GM12892 (cell line): ENCODE measurements at regions not wholly inside any gene's neighbourhood (a gene's known extent, or its start where the extent isn't known, plus 50 kb on each side); places are given as distances from the start of the nearest gene placed in this dataset.
"Not testable (repeated sequence)": the region's sequence is repeated elsewhere in the genome, so short reads cannot be mapped to it uniquely, and the experiment has no call there.

Experiments
- DNase-seq: peaks from one replicate; pipeline ENCODE4 v3.0.0; 2011; ENCODE audit not compliant: insufficient read length
- FAIRE-seq: peaks from 2 replicates; lab custom pipeline; 2011; peaks lifted over from hg19 to GRCh38; lab: Jason Lieb, UNC
- POLR2A ChIP-seq: IDR thresholded peaks from 2 replicates; pipeline ENCODE4 v1.6.1; 2011; ENCODE audit warnings: low read depth, low read length, control low read depth
- POLR2AphosphoS5 ChIP-seq: IDR thresholded peaks from 2 replicates; pipeline ENCODE4 v1.6.1; 2011; ENCODE audit warnings: low read depth, low read length, control low read depth
- TAF1 ChIP-seq: IDR thresholded peaks from 2 replicates; pipeline ENCODE4 v1.6.1; 2011; ENCODE audit warnings: low read depth, mild to moderate bottlenecking, control low read depth, low read length, borderline replicate concordance

DNA sequence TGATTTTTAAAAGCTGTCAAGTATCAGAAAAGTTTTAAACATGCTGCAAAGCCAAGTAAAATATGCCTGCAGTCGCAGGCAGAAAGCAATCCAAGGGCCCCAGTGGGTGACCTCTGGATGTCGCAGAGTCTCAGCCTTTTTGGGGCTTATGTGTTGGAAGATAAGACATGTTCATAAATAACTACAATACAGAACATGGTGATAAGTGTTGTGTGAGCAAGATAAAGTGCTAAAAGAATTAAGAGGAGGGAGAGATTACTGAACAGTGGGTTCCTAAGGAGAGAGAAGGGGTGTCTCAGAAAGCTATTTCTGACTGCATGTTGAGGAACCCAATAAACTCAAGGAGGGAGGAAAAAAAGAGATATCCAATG is 78.9 kb upstream of the ADRB2 start:
- no peak for FAIRE-seq
- no peak for DNase-seq

DNA sequence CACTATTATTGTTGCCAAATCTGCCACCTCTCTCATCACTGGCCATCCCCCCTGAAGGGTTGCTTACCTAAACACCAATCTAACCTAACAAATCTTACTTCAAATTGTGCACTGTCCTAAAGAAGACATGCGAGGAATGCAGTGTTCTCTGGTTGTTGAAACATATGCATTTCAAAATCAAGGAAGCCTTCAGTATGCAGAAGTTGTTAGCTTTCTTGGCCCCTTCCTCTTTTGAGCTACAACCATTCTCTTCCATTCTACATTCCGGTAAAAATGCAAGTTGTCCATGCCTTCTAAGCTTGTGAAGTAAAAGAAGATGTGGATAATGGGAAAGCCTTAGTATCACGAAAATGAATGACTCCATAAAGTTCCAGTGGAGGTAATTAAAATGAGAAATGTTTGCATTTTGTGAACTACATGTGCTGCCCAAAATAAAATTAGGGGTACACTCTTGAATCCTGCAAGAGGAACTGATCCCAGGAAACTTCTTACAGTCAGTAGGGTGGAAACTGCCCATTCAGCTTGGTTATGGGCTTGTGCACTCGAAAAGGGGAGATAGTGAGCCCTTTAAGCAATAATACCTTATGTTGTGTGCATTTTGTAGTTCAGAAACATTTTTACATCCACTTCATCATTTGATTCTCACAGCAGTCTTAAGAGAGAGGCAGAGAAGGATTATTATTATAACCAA is 77.6 kb upstream of the ADRB2 start:
- FAIRE-seq (no peak), DNase-seq (no peak)
- TF ChIP-seq POLR2A (no peak), POLR2AphosphoS5 (no peak), TAF1 (no peak)

More for the DNA sequence above, 78.9 kb upstream of the ADRB2 start:
- TF ChIP-seq TAF1: no peak
- TF ChIP-seq POLR2A: no peak
- no peak for TF ChIP-seq POLR2AphosphoS5

DNA sequence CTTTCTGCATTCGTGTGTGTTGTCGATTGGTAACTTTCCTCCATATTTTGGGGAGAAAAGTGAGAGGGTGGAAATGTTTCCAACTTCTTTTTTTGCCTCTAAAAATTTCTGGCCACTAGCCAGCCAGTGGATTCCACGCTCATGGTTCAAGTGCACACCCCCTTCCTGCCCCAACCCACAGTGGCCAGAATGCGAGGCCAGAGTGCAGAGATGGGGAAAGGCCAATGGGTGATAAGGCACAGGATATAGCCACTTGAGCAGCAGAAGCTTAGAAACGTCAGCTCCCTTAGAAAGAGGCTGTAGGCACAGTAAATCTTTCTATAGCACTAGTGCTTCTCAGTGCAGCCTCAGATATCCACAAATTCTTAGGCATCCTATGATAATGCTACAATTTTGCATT is 75.8 kb upstream of the ADRB2 start:
- no peak for FAIRE-seq

DNA sequence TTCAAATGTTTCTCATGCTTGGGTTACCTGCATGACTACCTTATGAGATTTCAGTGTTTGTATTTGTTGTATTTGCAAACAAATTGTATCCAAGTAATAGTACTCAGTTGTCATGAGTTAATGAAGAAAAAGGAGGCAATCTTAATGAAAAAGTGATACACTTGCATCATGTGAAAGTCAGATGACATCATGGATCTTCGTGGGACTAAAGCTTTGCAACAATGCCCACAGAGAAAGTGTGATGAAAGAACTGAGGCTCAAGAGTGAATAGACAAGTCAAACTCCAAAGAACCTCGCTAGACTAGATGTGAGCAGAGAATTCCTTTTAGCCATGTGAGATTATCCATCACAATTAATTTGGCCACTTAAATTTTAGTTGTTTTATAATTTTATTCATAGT is 75.4 kb upstream of the ADRB2 start:
- FAIRE-seq (no peak), DNase-seq (no peak)
- no peak for TF ChIP-seq POLR2A
- no peak for TF ChIP-seq POLR2AphosphoS5
- TF ChIP-seq TAF1: no peak

More for the DNA sequence above, 75.8 kb upstream of the ADRB2 start:
- no peak for DNase-seq
- TF ChIP-seq POLR2A: no peak
- no peak for TF ChIP-seq TAF1
- no peak for TF ChIP-seq POLR2AphosphoS5

DNA sequence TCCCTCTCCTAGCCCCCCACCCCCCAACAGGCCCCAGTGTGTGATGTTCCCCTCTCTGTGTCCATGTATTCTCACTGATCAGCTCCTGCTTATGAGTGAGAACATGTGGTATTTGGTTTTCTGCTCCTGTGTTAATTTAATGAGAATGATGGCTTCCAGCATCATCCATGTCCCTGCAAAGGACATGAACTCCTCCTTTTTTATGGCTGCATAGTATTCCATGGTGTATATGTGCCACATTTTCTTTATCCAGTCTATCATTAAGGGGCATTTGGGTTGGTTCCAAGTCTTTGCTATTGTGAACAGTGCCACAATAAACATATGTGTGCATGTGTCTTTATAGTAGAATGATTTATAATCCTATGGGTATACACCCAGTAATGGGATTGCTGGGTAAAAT is 74.0 kb upstream of the ADRB2 start:
- not testable (repeated sequence) for FAIRE-seq

DNA sequence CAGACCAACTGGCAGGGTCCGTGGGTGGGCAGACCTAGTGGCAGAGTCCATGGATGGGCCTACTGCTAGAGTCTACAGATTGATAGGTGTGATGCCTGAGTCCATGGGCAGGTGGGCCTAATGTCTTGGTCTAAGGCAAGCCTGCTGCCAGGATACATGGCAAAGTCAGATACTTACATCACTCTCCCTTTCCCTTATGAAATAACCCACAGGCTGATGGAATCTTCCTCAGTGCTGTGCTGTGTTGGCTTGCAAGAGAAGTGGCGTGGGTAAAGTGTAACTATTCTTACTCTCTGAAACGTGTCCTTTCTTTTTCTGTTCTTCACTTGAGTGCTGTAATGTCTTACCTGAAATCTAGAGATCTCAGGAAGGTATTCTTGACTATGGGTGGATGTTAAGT is 67.3 kb upstream of the ADRB2 start:
- FAIRE-seq: no peak

More for the DNA sequence above, 74.0 kb upstream of the ADRB2 start:
- DNase-seq: not testable (repeated sequence)

DNA sequence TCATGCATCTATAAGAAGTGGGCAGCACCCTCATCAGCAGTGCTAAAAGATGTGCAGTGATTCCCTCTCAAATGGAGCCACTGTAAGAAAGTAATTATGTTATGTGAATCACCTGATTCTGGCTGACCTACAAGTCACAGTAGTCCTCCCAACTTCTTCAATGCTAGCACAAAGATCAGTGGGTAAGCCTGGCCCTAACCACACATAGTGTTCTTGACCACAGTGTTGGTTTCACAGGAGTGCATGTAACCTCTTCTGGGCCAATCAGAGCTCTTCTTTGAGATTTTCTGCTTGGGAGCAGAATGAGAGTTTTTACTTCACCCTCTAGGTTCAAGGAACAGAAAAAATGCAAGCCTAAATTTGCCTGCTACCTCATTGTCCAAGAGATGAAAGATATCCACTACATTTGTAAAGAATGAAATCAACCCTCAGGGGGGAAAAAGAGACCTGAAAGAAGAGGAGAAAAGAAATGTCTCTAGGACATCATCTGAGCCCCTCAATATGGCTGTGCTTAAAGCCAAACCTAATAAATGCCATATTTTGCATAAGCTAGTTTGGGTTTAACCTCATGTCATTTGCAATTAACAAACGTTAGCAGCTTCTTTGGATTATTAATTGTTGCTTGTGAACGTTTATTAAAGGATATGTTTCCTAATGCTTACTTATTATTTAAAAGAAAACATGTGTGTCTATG is 65.3 kb upstream of the ADRB2 start:
- DNase-seq (peak; percentile 2), FAIRE-seq (peak; percentile 36)
- no peak for TF ChIP-seq POLR2AphosphoS5
- TF ChIP-seq POLR2A: no peak
- TF ChIP-seq TAF1: no peak

More for the DNA sequence above, 67.3 kb upstream of the ADRB2 start:
- TF ChIP-seq POLR2A (no peak), TAF1 (no peak), POLR2AphosphoS5 (no peak)
- DNase-seq: no peak

DNA sequence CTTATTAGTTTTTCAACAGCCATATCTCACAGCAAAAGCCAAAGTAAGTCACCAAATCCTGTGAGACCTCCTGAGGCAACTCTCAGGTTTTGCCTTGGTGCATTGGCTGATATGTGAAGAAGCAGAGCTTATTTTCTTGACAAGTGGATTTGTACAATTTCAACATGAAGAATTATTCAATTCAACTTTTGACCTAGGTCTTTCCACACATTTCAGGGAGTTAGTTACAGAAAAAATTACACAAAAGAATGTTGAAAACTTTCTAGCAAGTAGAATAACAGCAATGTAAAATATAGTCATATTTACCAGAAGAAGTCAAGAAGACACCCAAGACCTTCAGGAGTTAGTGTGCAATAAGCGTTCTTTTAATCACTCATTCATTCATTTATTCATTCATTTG is 62.4 kb upstream of the ADRB2 start:
- TF ChIP-seq TAF1 (no peak), POLR2AphosphoS5 (no peak), POLR2A (no peak)
- FAIRE-seq: no peak
- no peak for DNase-seq

DNA sequence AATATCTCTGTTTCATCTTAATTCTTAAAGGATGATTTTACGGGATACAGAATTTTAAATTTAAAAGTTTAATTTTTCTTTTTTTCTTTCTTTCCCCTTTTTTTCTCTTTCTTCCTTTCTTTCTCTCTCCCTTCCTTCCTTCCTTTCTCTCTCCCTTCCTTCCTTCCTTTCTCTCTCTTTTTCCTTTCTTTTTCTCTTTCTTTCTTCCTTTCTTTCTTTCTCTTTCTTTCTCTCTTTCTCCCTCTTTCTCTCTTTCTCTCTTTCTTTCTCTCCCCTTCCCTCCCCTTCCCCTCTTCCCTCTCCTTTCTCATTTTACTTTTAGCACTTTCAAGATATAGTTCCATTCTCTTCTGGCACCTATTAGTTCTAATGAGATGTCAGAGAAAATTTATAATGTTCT is 61.4 kb upstream of the ADRB2 start:
- DNase-seq: no peak
- TF ChIP-seq POLR2A (no peak), TAF1 (no peak), POLR2AphosphoS5 (no peak)
- no peak for FAIRE-seq

DNA sequence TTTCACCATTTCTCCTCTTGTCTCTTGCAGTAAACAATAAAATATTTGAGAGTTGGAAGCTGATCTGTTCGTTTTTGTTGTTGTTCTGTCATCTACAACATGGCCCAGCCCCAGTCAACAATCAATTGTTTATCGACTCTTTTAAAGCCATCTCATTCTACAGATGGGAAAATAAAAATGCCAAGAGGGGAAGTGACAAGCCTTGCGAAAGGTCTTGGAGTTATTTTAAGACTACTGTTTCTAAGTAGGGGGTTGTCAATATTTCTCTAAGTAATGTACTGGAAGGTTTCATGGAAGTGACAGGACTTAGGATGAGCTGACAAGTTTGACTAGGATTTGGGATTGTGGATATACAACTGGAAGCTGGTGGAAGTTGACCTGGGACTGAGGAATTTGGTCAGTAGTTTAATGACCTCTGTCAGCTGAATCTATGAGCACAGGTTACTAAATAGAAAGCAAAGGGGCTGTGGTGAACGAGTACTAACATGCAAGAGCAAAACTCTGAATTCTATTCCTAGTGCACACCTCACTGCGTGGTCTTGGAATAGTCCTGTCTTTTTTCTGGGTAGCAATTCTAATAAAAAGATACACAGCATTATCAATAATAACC is 57.5 kb upstream of the ADRB2 start:
- FAIRE-seq (no peak), DNase-seq (no peak)
- no peak for TF ChIP-seq TAF1
- TF ChIP-seq POLR2A: no peak
- no peak for TF ChIP-seq POLR2AphosphoS5

DNA sequence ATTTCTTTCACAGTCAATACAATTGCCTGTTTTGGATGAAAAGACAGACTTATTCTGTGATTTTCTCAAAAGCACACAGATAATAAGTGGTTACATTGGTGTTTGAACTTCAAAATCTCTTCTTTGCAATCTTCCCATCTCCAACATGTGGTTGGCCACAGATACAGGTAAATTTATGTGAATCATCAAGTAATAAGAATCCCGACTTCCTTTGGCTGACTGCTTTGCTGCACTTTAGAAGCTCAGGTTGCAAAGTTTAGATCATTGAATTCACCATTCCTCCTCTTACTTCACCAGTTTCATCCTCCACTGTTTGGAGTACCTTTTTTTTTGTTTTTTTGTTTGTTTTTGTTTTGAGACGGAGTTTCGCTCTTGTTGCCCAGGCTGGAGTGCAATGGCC is 56.5 kb upstream of the ADRB2 start:
- DNase-seq (no peak), FAIRE-seq (no peak)

DNA sequence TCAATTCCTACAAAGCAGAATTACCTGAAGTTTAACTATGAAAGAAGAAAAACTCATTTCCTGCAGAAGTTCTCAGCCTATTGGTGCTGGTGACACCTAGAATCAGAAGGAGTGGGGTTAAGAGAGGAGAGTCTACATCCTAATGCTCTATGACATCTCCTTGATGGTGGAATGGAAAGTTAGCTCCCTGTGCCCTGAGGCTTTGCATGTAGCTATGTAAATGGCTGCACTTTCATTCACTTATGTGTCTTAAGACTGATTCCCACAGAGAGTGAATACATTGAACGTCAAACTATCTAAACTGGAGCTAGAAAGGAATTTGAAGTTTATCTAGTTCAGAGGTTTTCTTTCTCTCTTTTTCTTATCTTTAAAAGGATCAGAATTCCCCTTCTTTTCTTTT is 52.1 kb upstream of the ADRB2 start:
- FAIRE-seq: no peak
- TF ChIP-seq POLR2A: no peak
- TF ChIP-seq TAF1: no peak
- TF ChIP-seq POLR2AphosphoS5: no peak
- no peak for DNase-seq

More for the DNA sequence above, 56.5 kb upstream of the ADRB2 start:
- TF ChIP-seq POLR2AphosphoS5 (no peak), POLR2A (no peak), TAF1 (no peak)
